ENCODE measurements at regions not wholly inside any gene's neighbourhood (a gene's known extent, or its start where the extent isn't known, plus 50 kb on each side); places are given as distances from the start of the nearest gene placed in this dataset.

GRCh38 chr5:154535535-154535934 lies 57.5 kb upstream of the HAND1 start:
- intact Hi-C loops (cut with DNase I): no loop called here
- DNase-seq: no peak

- intact Hi-C loops (cut with DNase I): no loop called here
- DNase-seq: no peak
Measured at GRCh38 chr5:154534457-154535050, 56.5 kb upstream of the HAND1 start.

- no peak for DNase-seq
- intact Hi-C loops (cut with DNase I): no loop called here
Measured at GRCh38 chr5:154529282-154529681, 51.3 kb upstream of the HAND1 start.

GRCh38 chr5:154528005-154528594 lies 50.1 kb upstream of the HAND1 start:
- DNase-seq: no peak
- intact Hi-C loops (cut with DNase I): no loop called here
